KMS-11 (cell line): ENCODE measurements at regions not wholly inside any gene's neighbourhood (a gene's known extent, or its start where the extent isn't known, plus 50 kb on each side); places are given as distances from the start of the nearest gene placed in this dataset.

Experiments used
- H2AFZ ChIP-seq: fragments of 200-600 bp; sonication (generic); 2 replicates; pipeline ENCODE4 v1.6.1; 2016; ENCODE audit warnings: antibody characterized with exemption, mixed run types, low read depth
- H3K27ac ChIP-seq: fragments of 200-600 bp; sonication (generic); 2 replicates; pipeline ENCODE4 v1.6.1; 2016; ENCODE audit warnings: mild to moderate bottlenecking, mixed run types
- H3K27me3 ChIP-seq: fragments of 200-600 bp; sonication (generic); 2 replicates; pipeline ENCODE4 v1.6.1; 2017; ENCODE audit warnings: mild to moderate bottlenecking, low read depth, mixed run types, moderate library complexity; ENCODE audit not compliant: insufficient read depth
- H3K36me3 ChIP-seq: fragments of 200-600 bp; sonication (generic); 2 replicates; pipeline ENCODE4 v1.6.1; 2017; ENCODE audit warnings: mild to moderate bottlenecking, mixed run types; ENCODE audit not compliant: insufficient read depth
- H3K4me1 ChIP-seq: fragments of 200-600 bp; sonication (generic); 2 replicates; pipeline ENCODE4 v1.6.1; 2016; ENCODE audit warnings: mild to moderate bottlenecking, low read depth, mixed run types; ENCODE audit not compliant: poor library complexity, severe bottlenecking
- H3K4me2 ChIP-seq: fragments of 200-600 bp; sonication (generic); 2 replicates; pipeline ENCODE4 v1.7.0; 2016; ENCODE audit warnings: mild to moderate bottlenecking, mixed run types
- H3K4me3 ChIP-seq: fragments of 200-600 bp; sonication (generic); IDR thresholded peaks from 2 replicates; pipeline ENCODE4 v1.6.1; 2017; ENCODE audit warnings: low read depth, low read length, mixed read lengths; ENCODE audit not compliant: insufficient read depth
- H3K79me2 ChIP-seq: fragments of 200-600 bp; sonication (generic); 2 replicates; pipeline ENCODE4 v1.6.1; 2016; ENCODE audit warnings: low read depth, mixed run types; ENCODE audit not compliant: insufficient read depth
- H3K9ac ChIP-seq: fragments of 200-600 bp; sonication (generic); 2 replicates; pipeline ENCODE4 v1.6.1; 2016; ENCODE audit warnings: mild to moderate bottlenecking, mixed run types
- H4K20me1 ChIP-seq: fragments of 200-600 bp; sonication (generic); 2 replicates; pipeline ENCODE4 v1.6.1; 2016; ENCODE audit warnings: mild to moderate bottlenecking, mixed run types; ENCODE audit not compliant: insufficient read depth
- TF ChIP-seq, protein P1 (sequence below): fragments of 200-600 bp; sonication (generic); conservative IDR thresholded peaks from 2 replicates; pipeline ENCODE4 v1.6.1; 2017; ENCODE audit warnings: low read depth, mild to moderate bottlenecking, antibody characterized with exemption, low read length, moderate library complexity, mixed read lengths

DNA sequence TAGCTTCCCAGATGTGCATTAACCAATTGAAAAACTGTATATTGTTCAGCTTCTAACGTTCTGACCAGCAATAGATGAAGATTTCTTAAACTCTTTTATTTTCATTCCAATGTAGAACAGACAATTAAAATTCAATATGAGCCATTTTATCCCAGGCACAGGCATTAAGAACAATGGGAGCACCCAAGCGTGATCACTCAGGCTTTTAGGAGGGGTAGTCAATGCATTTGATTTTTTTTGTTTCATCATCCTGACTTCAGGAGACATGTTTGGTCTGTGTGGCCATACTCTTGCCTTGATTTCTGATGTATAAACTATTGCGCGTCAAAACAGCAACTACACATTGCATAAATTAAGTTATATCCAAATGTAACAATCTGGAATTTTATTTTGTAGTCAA lies 653.0 kb upstream of the RORB start:
- H3K9ac ChIP-seq: no peak overlapping the region
- H2AFZ ChIP-seq: no peak overlapping the region
- TF ChIP-seq, protein P1, sequence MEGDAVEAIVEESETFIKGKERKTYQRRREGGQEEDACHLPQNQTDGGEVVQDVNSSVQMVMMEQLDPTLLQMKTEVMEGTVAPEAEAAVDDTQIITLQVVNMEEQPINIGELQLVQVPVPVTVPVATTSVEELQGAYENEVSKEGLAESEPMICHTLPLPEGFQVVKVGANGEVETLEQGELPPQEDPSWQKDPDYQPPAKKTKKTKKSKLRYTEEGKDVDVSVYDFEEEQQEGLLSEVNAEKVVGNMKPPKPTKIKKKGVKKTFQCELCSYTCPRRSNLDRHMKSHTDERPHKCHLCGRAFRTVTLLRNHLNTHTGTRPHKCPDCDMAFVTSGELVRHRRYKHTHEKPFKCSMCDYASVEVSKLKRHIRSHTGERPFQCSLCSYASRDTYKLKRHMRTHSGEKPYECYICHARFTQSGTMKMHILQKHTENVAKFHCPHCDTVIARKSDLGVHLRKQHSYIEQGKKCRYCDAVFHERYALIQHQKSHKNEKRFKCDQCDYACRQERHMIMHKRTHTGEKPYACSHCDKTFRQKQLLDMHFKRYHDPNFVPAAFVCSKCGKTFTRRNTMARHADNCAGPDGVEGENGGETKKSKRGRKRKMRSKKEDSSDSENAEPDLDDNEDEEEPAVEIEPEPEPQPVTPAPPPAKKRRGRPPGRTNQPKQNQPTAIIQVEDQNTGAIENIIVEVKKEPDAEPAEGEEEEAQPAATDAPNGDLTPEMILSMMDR: no peak
- H3K36me3 ChIP-seq: no peaks in the 10 kb centered on the region
- no peaks in the 10 kb centered on the region for H3K79me2 ChIP-seq
- no peak overlapping the region for H3K4me2 ChIP-seq
- H3K27ac ChIP-seq: no peak overlapping the region
- no peak overlapping the region for H3K4me3 ChIP-seq
- H4K20me1 ChIP-seq: no peaks in the 10 kb centered on the region
- H3K4me1 ChIP-seq: no peaks in the 10 kb centered on the region
- no peaks in the 10 kb centered on the region for H3K27me3 ChIP-seq

GRCh38 chr9:73845539-73845938 lies 651.6 kb upstream of the RORB start:
- H2AFZ ChIP-seq: no peak overlapping the region
- H3K79me2 ChIP-seq: no peaks in the 10 kb centered on the region
- TF ChIP-seq, protein P1: no peak
- H3K27ac ChIP-seq: no peak overlapping the region
- no peaks in the 10 kb centered on the region for H3K27me3 ChIP-seq
- no peaks in the 10 kb centered on the region for H3K4me1 ChIP-seq
- H4K20me1 ChIP-seq: no peaks in the 10 kb centered on the region
- no peaks in the 10 kb centered on the region for H3K36me3 ChIP-seq
- H3K4me2 ChIP-seq: no peak overlapping the region
- no peak overlapping the region for H3K4me3 ChIP-seq
- no peak overlapping the region for H3K9ac ChIP-seq

- Histone ChIP-seq H3K27me3 (no peaks in the 10 kb centered on the region), H2AFZ (no peak overlapping the region), H3K4me1 (no peaks in the 10 kb centered on the region), H3K4me2 (no peak overlapping the region), H3K9ac (no peak overlapping the region), H3K4me3 (no peak overlapping the region), H3K36me3 (no peaks in the 10 kb centered on the region), H3K27ac (no peak overlapping the region), H4K20me1 (no peaks in the 10 kb centered on the region), H3K79me2 (no peaks in the 10 kb centered on the region)
- TF ChIP-seq, protein P1: no peak
Measured at GRCh38 chr9:73845954-73846690, 651.0 kb upstream of the RORB start.

DNA sequence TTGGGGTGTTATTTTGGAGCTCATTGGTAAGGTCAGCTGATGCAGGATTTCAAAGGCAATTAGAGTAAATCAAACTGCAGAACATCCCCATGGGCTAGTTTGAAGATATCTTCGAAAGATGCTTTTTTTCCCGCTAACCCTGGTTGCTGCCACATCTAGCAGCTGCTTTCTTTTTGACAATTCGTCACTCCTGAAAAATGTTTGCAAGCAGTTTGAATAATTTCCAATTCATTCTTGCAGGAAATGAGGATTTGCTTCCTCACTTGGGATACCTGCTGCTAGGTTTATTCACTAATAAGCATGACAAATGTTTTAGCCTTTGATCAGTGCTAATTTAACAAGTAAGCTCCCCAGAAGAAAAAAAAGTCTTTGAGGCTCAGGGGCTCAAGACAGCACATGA lies 649.6 kb upstream of the RORB start:
- TF ChIP-seq, protein P1: no peak
- H3K79me2 ChIP-seq: no peaks in the 10 kb centered on the region
- H3K27ac ChIP-seq: no peak overlapping the region
- H4K20me1 ChIP-seq: no peaks in the 10 kb centered on the region
- H3K4me2 ChIP-seq: no peak overlapping the region
- H3K36me3 ChIP-seq: no peaks in the 10 kb centered on the region
- no peak overlapping the region for H3K9ac ChIP-seq
- no peak overlapping the region for H3K4me3 ChIP-seq
- H3K27me3 ChIP-seq: no peaks in the 10 kb centered on the region
- no peak overlapping the region for H2AFZ ChIP-seq
- no peaks in the 10 kb centered on the region for H3K4me1 ChIP-seq
